ENCODE measurements at regions not wholly inside any gene's neighbourhood (a gene's known extent, or its start where the extent isn't known, plus 50 kb on each side); places are given as distances from the start of the nearest gene placed in this dataset.

DNA sequence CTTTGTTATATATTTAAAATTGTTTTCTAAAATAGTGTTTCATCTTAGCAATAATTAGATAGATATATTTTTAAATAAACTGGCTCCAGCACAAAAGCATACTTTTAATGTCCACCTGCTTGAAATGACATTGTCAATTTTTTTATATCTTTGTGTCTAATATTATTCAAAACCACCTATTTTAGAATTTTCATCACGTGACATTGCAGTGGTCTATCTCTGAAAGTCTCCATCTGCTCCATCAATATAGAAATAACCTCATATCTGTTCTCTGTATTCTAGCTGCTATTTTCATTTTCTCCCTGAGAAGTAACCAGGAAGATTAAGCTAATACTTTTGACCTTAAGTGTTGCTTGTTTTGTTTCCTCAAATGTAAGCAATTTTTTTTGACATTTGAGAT lies 248.0 kb upstream of the CNTNAP5 start (continued):
- TF ChIP-seq, protein P1, sequence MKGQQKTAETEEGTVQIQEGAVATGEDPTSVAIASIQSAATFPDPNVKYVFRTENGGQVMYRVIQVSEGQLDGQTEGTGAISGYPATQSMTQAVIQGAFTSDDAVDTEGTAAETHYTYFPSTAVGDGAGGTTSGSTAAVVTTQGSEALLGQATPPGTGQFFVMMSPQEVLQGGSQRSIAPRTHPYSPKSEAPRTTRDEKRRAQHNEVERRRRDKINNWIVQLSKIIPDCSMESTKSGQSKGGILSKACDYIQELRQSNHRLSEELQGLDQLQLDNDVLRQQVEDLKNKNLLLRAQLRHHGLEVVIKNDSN (IDR thresholded peaks at IDR 0.05; ENCODE audit: borderline replicate concordance, low read depth) = no peak
- no peak for TF ChIP-seq RFX5 (IDR thresholded peaks at IDR 0.05; ENCODE audit: low read length)
- TF ChIP-seq RAD21 (IDR thresholded peaks at IDR 0.05; ENCODE audit: low read length) = no peak
- no peak for TF ChIP-seq GABPA (IDR thresholded peaks at IDR 0.05; ENCODE audit: low read depth)
- TF ChIP-seq SIN3A (IDR thresholded peaks at IDR 0.05; ENCODE audit: borderline replicate concordance, low read depth, low read length) = no peak
- TF ChIP-seq, protein P2, sequence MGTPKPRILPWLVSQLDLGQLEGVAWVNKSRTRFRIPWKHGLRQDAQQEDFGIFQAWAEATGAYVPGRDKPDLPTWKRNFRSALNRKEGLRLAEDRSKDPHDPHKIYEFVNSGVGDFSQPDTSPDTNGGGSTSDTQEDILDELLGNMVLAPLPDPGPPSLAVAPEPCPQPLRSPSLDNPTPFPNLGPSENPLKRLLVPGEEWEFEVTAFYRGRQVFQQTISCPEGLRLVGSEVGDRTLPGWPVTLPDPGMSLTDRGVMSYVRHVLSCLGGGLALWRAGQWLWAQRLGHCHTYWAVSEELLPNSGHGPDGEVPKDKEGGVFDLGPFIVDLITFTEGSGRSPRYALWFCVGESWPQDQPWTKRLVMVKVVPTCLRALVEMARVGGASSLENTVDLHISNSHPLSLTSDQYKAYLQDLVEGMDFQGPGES (IDR thresholded peaks at IDR 0.05; ENCODE audit: low read depth, low read length) = no peak
- TF ChIP-seq MXI1 (IDR thresholded peaks at IDR 0.05; ENCODE audit: low read depth, low read length) = no peak
- TF ChIP-seq, protein P3, sequence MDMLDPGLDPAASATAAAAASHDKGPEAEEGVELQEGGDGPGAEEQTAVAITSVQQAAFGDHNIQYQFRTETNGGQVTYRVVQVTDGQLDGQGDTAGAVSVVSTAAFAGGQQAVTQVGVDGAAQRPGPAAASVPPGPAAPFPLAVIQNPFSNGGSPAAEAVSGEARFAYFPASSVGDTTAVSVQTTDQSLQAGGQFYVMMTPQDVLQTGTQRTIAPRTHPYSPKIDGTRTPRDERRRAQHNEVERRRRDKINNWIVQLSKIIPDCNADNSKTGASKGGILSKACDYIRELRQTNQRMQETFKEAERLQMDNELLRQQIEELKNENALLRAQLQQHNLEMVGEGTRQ (IDR thresholded peaks at IDR 0.05; ENCODE audit: borderline replicate concordance, low read depth, low read length) = no peak

DNA sequence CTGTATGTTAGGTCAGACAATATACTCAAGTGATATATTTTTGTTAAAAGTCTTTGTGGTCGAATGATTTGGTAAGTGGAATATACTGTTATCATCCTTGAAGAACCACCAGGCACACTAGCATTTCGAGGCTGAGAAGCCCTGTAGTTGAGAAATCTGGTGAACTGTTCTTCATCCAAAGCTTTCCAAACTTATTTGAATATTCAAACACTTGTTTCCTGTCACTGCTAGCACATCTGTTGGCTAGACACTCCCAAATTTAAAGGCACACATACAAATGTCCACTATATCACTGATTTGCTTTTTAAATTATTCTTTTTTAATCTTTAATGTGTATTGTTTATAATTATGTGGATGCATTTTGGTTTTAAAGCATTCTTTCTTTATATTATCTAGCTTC lies 241.9 kb upstream of the CNTNAP5 start:
- Histone ChIP-seq H2AFZ (ENCODE audit: low read depth) (no peak overlapping the region), H3K9me3 (0 out of 2 replicates have a peak, but pooled peaks cover 3% of the 10 kb centered on the region), H4K20me1 (ENCODE audit: insufficient read depth) (no peaks in the 10 kb centered on the region), H3K27ac (ENCODE audit: low read depth in 2 of 2, low read length in 1 of 2) (no peak overlapping the region), H3K27me3 (ENCODE audit: insufficient read depth) (no peaks in the 10 kb centered on the region), H3K9ac (no peak overlapping the region), H3K79me2 (ENCODE audit: insufficient read depth) (no peaks in the 10 kb centered on the region), H3K4me2 (no peak overlapping the region), H3K36me3 (replicated peaks in 1 of 2; ENCODE audit: control insufficient read depth in 1 of 2, insufficient read depth in 2 of 2, low read length in 1 of 2) (no peaks in the 10 kb centered on the region), H3K4me3 (ENCODE audit: low read depth in 2 of 2, low read length in 1 of 2) (no peak overlapping the region), H3F3A (replicated peaks; ENCODE audit: insufficient read depth) (no peaks in the 10 kb centered on the region), H3K4me1 (ENCODE audit: control insufficient read depth in 1 of 2, insufficient read depth in 2 of 2, low read depth in 1 of 2, low read length in 1 of 2) (no peaks in the 10 kb centered on the region), H3K9me2 (no peaks in the 10 kb centered on the region)
- POLR2A ChIA-PET = no interaction called here
- 16% methylated on average over 2 of the region's 2 CpGs for WGBS (ENCODE audit: low lambda C conversion rate)
- DNase-seq = no peak
- CTCF ChIA-PET = no interaction called here
- TF ChIP-seq GABPA (IDR thresholded peaks at IDR 0.05; ENCODE audit: low read depth) (no peak), GATA2 (CRISPR knock-in tag; IDR thresholded peaks at IDR 0.05) (no peak), ELF1 (IDR thresholded peaks at IDR 0.05) (no peak), EP300 (IDR thresholded peaks at IDR 0.05; ENCODE audit: borderline replicate concordance in 1 of 2, low read depth in 1 of 2, low read length in 1 of 2) (no peak), POLR2AphosphoS5 (IDR thresholded peaks at IDR 0.05; ENCODE audit: low read depth, low read length) (no peak), YY1 (IDR thresholded peaks at IDR 0.05; ENCODE audit: low read depth) (no peak)
- TF ChIP-seq, protein P4, sequence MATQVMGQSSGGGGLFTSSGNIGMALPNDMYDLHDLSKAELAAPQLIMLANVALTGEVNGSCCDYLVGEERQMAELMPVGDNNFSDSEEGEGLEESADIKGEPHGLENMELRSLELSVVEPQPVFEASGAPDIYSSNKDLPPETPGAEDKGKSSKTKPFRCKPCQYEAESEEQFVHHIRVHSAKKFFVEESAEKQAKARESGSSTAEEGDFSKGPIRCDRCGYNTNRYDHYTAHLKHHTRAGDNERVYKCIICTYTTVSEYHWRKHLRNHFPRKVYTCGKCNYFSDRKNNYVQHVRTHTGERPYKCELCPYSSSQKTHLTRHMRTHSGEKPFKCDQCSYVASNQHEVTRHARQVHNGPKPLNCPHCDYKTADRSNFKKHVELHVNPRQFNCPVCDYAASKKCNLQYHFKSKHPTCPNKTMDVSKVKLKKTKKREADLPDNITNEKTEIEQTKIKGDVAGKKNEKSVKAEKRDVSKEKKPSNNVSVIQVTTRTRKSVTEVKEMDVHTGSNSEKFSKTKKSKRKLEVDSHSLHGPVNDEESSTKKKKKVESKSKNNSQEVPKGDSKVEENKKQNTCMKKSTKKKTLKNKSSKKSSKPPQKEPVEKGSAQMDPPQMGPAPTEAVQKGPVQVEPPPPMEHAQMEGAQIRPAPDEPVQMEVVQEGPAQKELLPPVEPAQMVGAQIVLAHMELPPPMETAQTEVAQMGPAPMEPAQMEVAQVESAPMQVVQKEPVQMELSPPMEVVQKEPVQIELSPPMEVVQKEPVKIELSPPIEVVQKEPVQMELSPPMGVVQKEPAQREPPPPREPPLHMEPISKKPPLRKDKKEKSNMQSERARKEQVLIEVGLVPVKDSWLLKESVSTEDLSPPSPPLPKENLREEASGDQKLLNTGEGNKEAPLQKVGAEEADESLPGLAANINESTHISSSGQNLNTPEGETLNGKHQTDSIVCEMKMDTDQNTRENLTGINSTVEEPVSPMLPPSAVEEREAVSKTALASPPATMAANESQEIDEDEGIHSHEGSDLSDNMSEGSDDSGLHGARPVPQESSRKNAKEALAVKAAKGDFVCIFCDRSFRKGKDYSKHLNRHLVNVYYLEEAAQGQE (IDR thresholded peaks at IDR 0.05; ENCODE audit: low read depth, low read length) = no peak
- TF ChIP-seq, protein P5, sequence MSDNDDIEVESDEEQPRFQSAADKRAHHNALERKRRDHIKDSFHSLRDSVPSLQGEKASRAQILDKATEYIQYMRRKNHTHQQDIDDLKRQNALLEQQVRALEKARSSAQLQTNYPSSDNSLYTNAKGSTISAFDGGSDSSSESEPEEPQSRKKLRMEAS (IDR thresholded peaks at IDR 0.05; ENCODE audit: low read depth) = no peak
- TF ChIP-seq, protein P6, sequence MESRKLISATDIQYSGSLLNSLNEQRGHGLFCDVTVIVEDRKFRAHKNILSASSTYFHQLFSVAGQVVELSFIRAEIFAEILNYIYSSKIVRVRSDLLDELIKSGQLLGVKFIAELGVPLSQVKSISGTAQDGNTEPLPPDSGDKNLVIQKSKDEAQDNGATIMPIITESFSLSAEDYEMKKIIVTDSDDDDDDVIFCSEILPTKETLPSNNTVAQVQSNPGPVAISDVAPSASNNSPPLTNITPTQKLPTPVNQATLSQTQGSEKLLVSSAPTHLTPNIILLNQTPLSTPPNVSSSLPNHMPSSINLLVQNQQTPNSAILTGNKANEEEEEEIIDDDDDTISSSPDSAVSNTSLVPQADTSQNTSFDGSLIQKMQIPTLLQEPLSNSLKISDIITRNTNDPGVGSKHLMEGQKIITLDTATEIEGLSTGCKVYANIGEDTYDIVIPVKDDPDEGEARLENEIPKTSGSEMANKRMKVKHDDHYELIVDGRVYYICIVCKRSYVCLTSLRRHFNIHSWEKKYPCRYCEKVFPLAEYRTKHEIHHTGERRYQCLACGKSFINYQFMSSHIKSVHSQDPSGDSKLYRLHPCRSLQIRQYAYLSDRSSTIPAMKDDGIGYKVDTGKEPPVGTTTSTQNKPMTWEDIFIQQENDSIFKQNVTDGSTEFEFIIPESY (IDR thresholded peaks at IDR 0.05; ENCODE audit: borderline replicate concordance, low read depth) = no peak
- TF ChIP-seq, protein P3 (IDR thresholded peaks at IDR 0.05; ENCODE audit: borderline replicate concordance, low read depth, low read length) = no peak
- TF ChIP-seq, protein P2 (IDR thresholded peaks at IDR 0.05; ENCODE audit: low read depth, low read length) = no peak
- TF ChIP-seq, protein P7, sequence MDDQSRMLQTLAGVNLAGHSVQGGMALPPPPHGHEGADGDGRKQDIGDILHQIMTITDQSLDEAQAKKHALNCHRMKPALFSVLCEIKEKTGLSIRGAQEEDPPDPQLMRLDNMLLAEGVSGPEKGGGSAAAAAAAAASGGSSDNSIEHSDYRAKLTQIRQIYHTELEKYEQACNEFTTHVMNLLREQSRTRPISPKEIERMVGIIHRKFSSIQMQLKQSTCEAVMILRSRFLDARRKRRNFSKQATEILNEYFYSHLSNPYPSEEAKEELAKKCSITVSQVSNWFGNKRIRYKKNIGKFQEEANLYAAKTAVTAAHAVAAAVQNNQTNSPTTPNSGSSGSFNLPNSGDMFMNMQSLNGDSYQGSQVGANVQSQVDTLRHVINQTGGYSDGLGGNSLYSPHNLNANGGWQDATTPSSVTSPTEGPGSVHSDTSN (IDR thresholded peaks at IDR 0.05) = no peak

All from SK-N-SH (cell line).